HEK293T (cell line): ENCODE measurements at regions not wholly inside any gene's neighbourhood (a gene's known extent, or its start where the extent isn't known, plus 50 kb on each side); places are given as distances from the start of the nearest gene placed in this dataset.

Experiments used
- ARNT ChIP-seq: fragments of 450-650 bp; IDR thresholded peaks from 2 replicates; pipeline ENCODE4 v1.6.1; 2017; ENCODE audit warnings: mild to moderate bottlenecking
- BHLHE40 ChIP-seq: fragments of 450-650 bp; IDR thresholded peaks from 2 replicates; pipeline ENCODE4 v1.6.1; 2016; ENCODE audit warnings: mild to moderate bottlenecking, moderate library complexity, borderline replicate concordance
- FOXA1 ChIP-seq: fragments of 450-650 bp; IDR thresholded peaks from 2 replicates; pipeline ENCODE4 v1.6.1; 2016; ENCODE audit warnings: mild to moderate bottlenecking
- FOXK2 ChIP-seq: fragments of 450-650 bp; IDR thresholded peaks from 2 replicates; pipeline ENCODE4 v1.6.1; 2016; ENCODE audit warnings: mild to moderate bottlenecking
- FOXM1 ChIP-seq: fragments of 450-650 bp; IDR thresholded peaks from 2 replicates; pipeline ENCODE4 v1.6.1; 2017; ENCODE audit warnings: mild to moderate bottlenecking, borderline replicate concordance
- L3MBTL2 ChIP-seq: fragments of 450-650 bp; conservative IDR thresholded peaks from 2 replicates; pipeline ENCODE4 v1.6.1; 2016; ENCODE audit warnings: mild to moderate bottlenecking
- LEF1 ChIP-seq: fragments of 450-650 bp; IDR thresholded peaks from 2 replicates; pipeline ENCODE4 v1.6.1; 2017; ENCODE audit warnings: mild to moderate bottlenecking, borderline replicate concordance
- SP1 ChIP-seq: fragments of 450-650 bp; IDR thresholded peaks from 2 replicates; pipeline ENCODE4 v1.6.1; 2017
- SUZ12 ChIP-seq: fragments of 450-650 bp; IDR thresholded peaks from 2 replicates; pipeline ENCODE4 v1.6.1; 2016; ENCODE audit warnings: mild to moderate bottlenecking
- TARDBP ChIP-seq: fragments of 450-650 bp; IDR thresholded peaks from 2 replicates; pipeline ENCODE4 v1.6.1; 2016
- ZNF384 ChIP-seq: fragments of 450-650 bp; IDR thresholded peaks from 2 replicates; pipeline ENCODE4 v1.6.1; 2016
- TF ChIP-seq, protein P1 (sequence below): fragments of 450-650 bp; IDR thresholded peaks from 2 replicates; pipeline ENCODE4 v1.6.1; 2016

DNA sequence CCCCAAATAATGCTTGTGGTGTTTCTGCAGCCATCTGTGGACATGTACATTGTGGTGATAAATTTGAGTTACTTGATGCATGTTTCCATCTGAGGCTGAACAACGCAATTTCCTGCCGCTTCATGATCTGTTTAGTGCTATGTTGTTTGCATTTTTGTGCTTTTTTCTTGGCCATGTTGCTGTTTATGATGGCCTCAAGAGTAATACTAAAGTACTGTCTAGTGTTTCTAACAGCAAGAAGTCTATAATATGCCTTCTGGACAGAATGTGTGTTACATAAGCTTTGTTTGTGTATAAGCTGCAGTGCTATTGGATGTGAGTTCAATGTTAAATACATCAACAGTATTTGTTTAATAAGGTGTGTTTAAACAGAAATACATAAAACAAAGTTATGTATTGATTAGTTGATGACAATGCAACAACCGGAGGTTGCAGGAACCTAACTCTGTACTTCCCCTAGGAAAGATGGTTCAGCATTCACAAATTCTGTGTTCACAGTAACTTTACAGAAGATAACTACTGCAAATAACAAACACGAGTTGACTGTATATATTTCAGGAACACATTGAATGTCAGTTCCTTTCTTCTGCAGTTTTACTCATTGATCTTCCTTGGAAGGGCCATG is 114.8 kb upstream of the USP24 start:
- TF ChIP-seq TARDBP (no peak), FOXM1 (no peak), FOXA1 (no peak), FOXK2 (no peak), ARNT (no peak), SP1 (no peak), BHLHE40 (no peak), LEF1 (no peak), ZNF384 (no peak), SUZ12 (no peak), L3MBTL2 (no peak)
- TF ChIP-seq, protein P1, sequence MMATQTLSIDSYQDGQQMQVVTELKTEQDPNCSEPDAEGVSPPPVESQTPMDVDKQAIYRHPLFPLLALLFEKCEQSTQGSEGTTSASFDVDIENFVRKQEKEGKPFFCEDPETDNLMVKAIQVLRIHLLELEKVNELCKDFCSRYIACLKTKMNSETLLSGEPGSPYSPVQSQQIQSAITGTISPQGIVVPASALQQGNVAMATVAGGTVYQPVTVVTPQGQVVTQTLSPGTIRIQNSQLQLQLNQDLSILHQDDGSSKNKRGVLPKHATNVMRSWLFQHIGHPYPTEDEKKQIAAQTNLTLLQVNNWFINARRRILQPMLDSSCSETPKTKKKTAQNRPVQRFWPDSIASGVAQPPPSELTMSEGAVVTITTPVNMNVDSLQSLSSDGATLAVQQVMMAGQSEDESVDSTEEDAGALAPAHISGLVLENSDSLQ = no peak
